ENCODE measurements at regions not wholly inside any gene's neighbourhood (a gene's known extent, or its start where the extent isn't known, plus 50 kb on each side); places are given as distances from the start of the nearest gene placed in this dataset.

- ATAC-seq: no peak
- Histone ChIP-seq H3K27ac (ENCODE audit: extremely low read depth, low read depth, low read length) (no peak overlapping the region), H2AFZ (ENCODE audit: low read depth, low read length) (no peak overlapping the region), H3K4me2 (ENCODE audit: insufficient read depth, low read length) (no peak overlapping the region), H3K9ac (ENCODE audit: insufficient read depth in 1 of 2, low read depth in 2 of 2, low read length in 2 of 2) (no peak overlapping the region), H3K4me3 (no peak overlapping the region), H3K9me1 (ENCODE audit: control insufficient read depth, insufficient read depth, low read length) (no peaks in the 10 kb centered on the region), H4K20me1 (replicated peaks; ENCODE audit: control insufficient read depth, insufficient read depth, low read length) (no peaks in the 10 kb centered on the region), H3K27me3 (ENCODE audit: control insufficient read depth in 2 of 2, insufficient read depth in 2 of 2, low read length in 2 of 2) (no peaks in the 10 kb centered on the region), H3K9me3 (replicated peaks; ENCODE audit: control insufficient read depth, insufficient read depth, low read depth, low read length) (no peaks in the 10 kb centered on the region), H3K4me1 (replicated peaks in 1 of 2; ENCODE audit: control insufficient read depth in 2 of 2, insufficient read depth in 2 of 2, low read length in 2 of 2) (peaks cover 22 to 31% of the 10 kb centered on the region in 2 experiments), H3K79me2 (ENCODE audit: control insufficient read depth, insufficient read depth, low read length) (no peaks in the 10 kb centered on the region), H3K36me3 (ENCODE audit: control insufficient read depth, insufficient read depth, low read length) (no peaks in the 10 kb centered on the region)
- ChIA-PET POLR2A (interaction anchor here (0.6 to 1.9 kb wide), 4 partner anchors 18 to 68 kb away, joined by 3 to 5 read pairs (median 4); partner anchors contain the start of gene CEBPB), CTCF (ENCODE audit: low intra/inter-chr PET ratio) (no interaction called here)
- 60% methylated on average over 6 of the region's 8 CpGs for WGBS (ENCODE audit: insufficient coverage, low coverage, missing lambda C conversion rate)
- no peak for DNase-seq (ENCODE audit: extremely low read depth in 1 of 4, low spot score in 3 of 4)
- BruUV-seq (replicated peaks): no TSS peak
- FAIRE-seq: no peak
- in situ Hi-C loops (cut with MboI): no loop called here
- intact Hi-C loops (cut with micrococcal nuclease): no loop called here
- TF ChIP-seq TEAD2 (tag; IDR thresholded peaks at IDR 0.05) (no peak), BRD4 (IDR thresholded peaks at IDR 0.05) (no peak), FOXM1 (IDR thresholded peaks at IDR 0.05; ENCODE audit: low read depth) (no peak), FOXM1 (CRISPR knock-in tag; IDR thresholded peaks at IDR 0.05; ENCODE audit: low read depth) (no peak), KDM1A (IDR thresholded peaks at IDR 0.05) (peak; percentile 22 to 52; a peak in 2 of 4 replicates), CBFB (CRISPR knock-in tag; IDR thresholded peaks at IDR 0.05) (no peak), ZBTB49 (CRISPR knock-in tag; IDR thresholded peaks at IDR 0.05; ENCODE audit: borderline replicate concordance) (no peak), ZNF23 (CRISPR knock-in tag; IDR thresholded peaks at IDR 0.05) (no peak), IRF9 (tag; IDR thresholded peaks at IDR 0.05) (no peak), THAP12 (CRISPR knock-in tag; IDR thresholded peaks at IDR 0.05) (no peak), ATF7 (IDR thresholded peaks at IDR 0.05) (no peak), PPARD (CRISPR knock-in tag; IDR thresholded peaks at IDR 0.05) (no peak), ZBTB43 (CRISPR knock-in tag; IDR thresholded peaks at IDR 0.05) (no peak), MCM7 (IDR thresholded peaks at IDR 0.05) (no peak), BDP1 (IDR thresholded peaks at IDR 0.05; ENCODE audit: insufficient read depth, insufficient read length) (no peak), ZBTB1 (CRISPR knock-in tag; IDR thresholded peaks at IDR 0.05; ENCODE audit: borderline replicate concordance, low read depth) (no peak), ZNF133 (CRISPR knock-in tag; IDR thresholded peaks at IDR 0.05) (no peak), CSDE1 (IDR thresholded peaks at IDR 0.05) (no peak)
Observed at GRCh38 chr20:50258790-50259483, 68.3 kb downstream of the CEBPB start.

Data from K562 (cell line).